ENCODE measurements at regions not wholly inside any gene's neighbourhood (a gene's known extent, or its start where the extent isn't known, plus 50 kb on each side); places are given as distances from the start of the nearest gene placed in this dataset.

GRCh38 chr11:97048481-97048880 lies 658.7 kb downstream of the JRKL start:
- TF ChIP-seq TCF12 (IDR thresholded peaks at IDR 0.05; ENCODE audit: low read depth, low read length) (no peak), POLR2AphosphoS5 (IDR thresholded peaks at IDR 0.05; ENCODE audit: low read length) (no peak), ZNF274 (IDR thresholded peaks at IDR 0.05; ENCODE audit: insufficient read depth, insufficient read length) (no peak), CTCF (IDR thresholded peaks at IDR 0.05 in 2 of 3, conservative IDR thresholded peaks at IDR 0.05 in 1 of 3; ENCODE audit: control insufficient read depth in 2 of 3, extremely low read depth in 1 of 3, insufficient read depth in 1 of 3, low read depth in 3 of 3, low read length in 3 of 3) (no peak)

Measured in GM12878 (cell line).